Stimulated activated CD4-positive, alpha-beta T cell treated with anti-CD3 and anti-CD28 coated beads, Interleukin-1b, Interleukin-23, amount 100 ng/mL, for 1 hour (primary cell): ENCODE measurements at regions not wholly inside any gene's neighbourhood (a gene's known extent, or its start where the extent isn't known, plus 50 kb on each side); places are given as distances from the start of the nearest gene placed in this dataset.
"Not testable (repeated sequence)": the region's sequence is repeated elsewhere in the genome, so short reads cannot be mapped to it uniquely, and the experiment has no call there.

Experiments used
- DNase-seq, 2 donors: peaks; one replicate each; pipeline ENCODE4 v3.0.0-alpha.2; 2020; ENCODE audit warnings: low read depth in 2 of 2

- DNase-seq = no peak
These were observed 53.0 kb upstream of the DAPP1 start for GRCh38 chr4:99763635-99764101.

GRCh38 chr4:99762728-99763127 lies 53.9 kb upstream of the DAPP1 start:
- no peak for DNase-seq

GRCh38 chr4:99759988-99760387 lies 56.6 kb upstream of the DAPP1 start:
- DNase-seq = no peak

- no peak for DNase-seq
These were observed 57.2 kb upstream of the DAPP1 start for GRCh38 chr4:99759346-99759984.

- DNase-seq = no peak
These were observed 61.2 kb upstream of the DAPP1 start for GRCh38 chr4:99755223-99755944.

- no peak for DNase-seq
These were observed 61.9 kb upstream of the DAPP1 start for GRCh38 chr4:99754756-99755155.

- no peak for DNase-seq
These were observed 62.7 kb upstream of the DAPP1 start for GRCh38 chr4:99753931-99754330.

- DNase-seq = no peak
These were observed 66.9 kb upstream of the DAPP1 start for GRCh38 chr4:99749445-99750391.

GRCh38 chr4:99746443-99746842 lies 70.2 kb upstream of the DAPP1 start:
- no peak for DNase-seq

GRCh38 chr4:99736846-99737245 lies 79.2 kb upstream of the C4orf54 start:
- no peak for DNase-seq

- no peak for DNase-seq
These were observed 78.2 kb upstream of the C4orf54 start for GRCh38 chr4:99735822-99736221.

GRCh38 chr4:99734583-99735322 lies 77.1 kb upstream of the C4orf54 start:
- no peak for DNase-seq

- DNase-seq = not testable (repeated sequence)
These were observed 75.8 kb upstream of the C4orf54 start for GRCh38 chr4:99733455-99733854.

GRCh38 chr4:99729186-99729585 lies 71.6 kb upstream of the C4orf54 start:
- no peak for DNase-seq

GRCh38 chr4:99724067-99724466 lies 66.4 kb upstream of the C4orf54 start:
- DNase-seq = no peak

- peak in 1 of 2 donors; percentile 0 for DNase-seq
These were observed 66.0 kb upstream of the C4orf54 start for GRCh38 chr4:99723612-99724011.

GRCh38 chr4:99722725-99723124 lies 65.1 kb upstream of the C4orf54 start:
- DNase-seq = no peak

- DNase-seq = no peak
These were observed 64.4 kb upstream of the C4orf54 start for GRCh38 chr4:99722006-99722405.

GRCh38 chr4:99720206-99720605 lies 62.6 kb upstream of the C4orf54 start:
- no peak for DNase-seq

GRCh38 chr4:99716996-99717395 lies 59.4 kb upstream of the C4orf54 start:
- DNase-seq = no peak

GRCh38 chr4:99715286-99715685 lies 57.7 kb upstream of the C4orf54 start:
- DNase-seq = no peak

GRCh38 chr4:99714179-99714578 lies 56.6 kb upstream of the C4orf54 start:
- no peak for DNase-seq
